PFSK-1 (cell line): ENCODE measurements at regions not wholly inside any gene's neighbourhood (a gene's known extent, or its start where the extent isn't known, plus 50 kb on each side); places are given as distances from the start of the nearest gene placed in this dataset.

ENCODE experiments used
- FOXP2 ChIP-seq: optimal IDR thresholded peaks from 2 replicates; pipeline ENCODE3; 2011; ENCODE audit warnings: borderline replicate concordance, control low read depth, inconsistent platforms; ENCODE audit not compliant: insufficient read depth; ENCODE audit errors: extremely low read length, extremely low read depth
- POLR2AphosphoS5 ChIP-seq: IDR thresholded peaks from 2 replicates; pipeline ENCODE4 v1.6.1; 2012; ENCODE audit warnings: low read depth, mild to moderate bottlenecking, control low read depth, low read length, moderate library complexity
- REST ChIP-seq, 2 experiments: IDR thresholded peaks; 2 replicates each; pipeline versions ENCODE4 v1.6.1 to v1.8.0; 2011 to 2012; ENCODE audit warnings: low read depth in 2 of 2, low read length in 2 of 2, control low read depth in 1 of 2, inconsistent platforms in 1 of 2, mild to moderate bottlenecking in 1 of 2, moderate library complexity in 1 of 2; ENCODE audit not compliant: insufficient read depth in 1 of 2
- SIN3A ChIP-seq: IDR thresholded peaks from 2 replicates; pipeline ENCODE4 v1.6.1; 2012; ENCODE audit warnings: mild to moderate bottlenecking, low read length, moderate library complexity, borderline replicate concordance; ENCODE audit not compliant: insufficient read depth
- TAF1 ChIP-seq: IDR thresholded peaks from 2 replicates; pipeline ENCODE4 v1.6.1; 2012; ENCODE audit warnings: low read length, control low read depth, borderline replicate concordance; ENCODE audit not compliant: insufficient read depth

- TF ChIP-seq SIN3A (no peak), FOXP2 (no peak), REST (IDR thresholded peaks at IDR 0.05; ENCODE audit: insufficient read depth in 1 of 2, low read depth in 2 of 2, low read length in 2 of 2) (no peak), POLR2AphosphoS5 (no peak), TAF1 (no peak)
These were observed 1307.8 kb upstream of the TMEFF2 start for GRCh38 chr2:193502363-193503035.

- TF ChIP-seq REST (IDR thresholded peaks at IDR 0.05; ENCODE audit: insufficient read depth in 1 of 2, low read depth in 2 of 2, low read length in 2 of 2): no peak
- no peak for TF ChIP-seq SIN3A
- no peak for TF ChIP-seq TAF1
- no peak for TF ChIP-seq POLR2AphosphoS5
- no peak for TF ChIP-seq FOXP2
These were observed 1302.1 kb upstream of the TMEFF2 start for GRCh38 chr2:193496786-193497185.

GRCh38 chr2:193482557-193482956 is 1287.8 kb upstream of the TMEFF2 start:
- TF ChIP-seq TAF1 (no peak), REST (IDR thresholded peaks at IDR 0.05; ENCODE audit: insufficient read depth in 1 of 2, low read depth in 2 of 2, low read length in 2 of 2) (no peak), FOXP2 (no peak), POLR2AphosphoS5 (no peak), SIN3A (no peak)

DNA sequence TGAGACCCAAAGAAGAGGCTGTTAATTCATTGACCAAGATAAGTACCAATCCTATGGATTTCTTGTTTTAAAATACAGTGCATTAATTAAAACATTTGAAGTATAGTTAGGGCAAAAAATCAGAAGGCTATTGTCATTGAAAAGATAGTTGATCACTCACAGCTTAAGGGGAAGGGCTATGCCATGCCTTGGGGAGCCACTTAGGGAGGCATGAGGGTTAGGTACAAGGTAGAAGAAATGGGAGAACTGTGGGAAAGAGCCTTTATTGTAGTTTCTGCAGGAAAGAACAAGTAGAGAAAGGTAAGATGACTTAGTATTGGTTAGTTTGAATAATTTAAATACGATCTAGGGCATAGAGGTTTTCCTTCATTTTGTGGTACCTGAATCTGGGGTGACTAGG is 1285.5 kb upstream of the TMEFF2 start:
- TF ChIP-seq REST (IDR thresholded peaks at IDR 0.05; ENCODE audit: insufficient read depth in 1 of 2, low read depth in 2 of 2, low read length in 2 of 2): no peak
- TF ChIP-seq SIN3A: no peak

GRCh38 chr2:193476171-193476800 is 1281.6 kb upstream of the TMEFF2 start:
- TF ChIP-seq TAF1 (no peak), FOXP2 (no peak), SIN3A (no peak)
